ENCODE measurements at regions not wholly inside any gene's neighbourhood (a gene's known extent, or its start where the extent isn't known, plus 50 kb on each side); places are given as distances from the start of the nearest gene placed in this dataset.
A peak's percentile ranks its signal among the peaks of the same experiment; 100 is the strongest.

- ChIA-PET POLR2A (no interaction called here), CTCF (no interaction called here)
- TF ChIP-seq SP1 (IDR thresholded peaks at IDR 0.05) (no peak), L3MBTL2 (conservative IDR thresholded peaks at IDR 0.05) (no peak), HDGF (IDR thresholded peaks at IDR 0.05; ENCODE audit: borderline replicate concordance) (no peak), ZNF384 (IDR thresholded peaks at IDR 0.05) (no peak), TARDBP (IDR thresholded peaks at IDR 0.05) (no peak)
- DNase-seq (ENCODE audit: extremely low spot score) = no peak
These were observed 54.7 kb upstream of the DAPK1 start for GRCh38 chr9:87443006-87443405.

- TF ChIP-seq SP1 (IDR thresholded peaks at IDR 0.05) (no peak), FOXM1 (IDR thresholded peaks at IDR 0.05; ENCODE audit: borderline replicate concordance) (no peak), SUZ12 (IDR thresholded peaks at IDR 0.05) (no peak), HDGF (IDR thresholded peaks at IDR 0.05; ENCODE audit: borderline replicate concordance) (no peak)
- POLR2A ChIA-PET = no interaction called here
- CTCF ChIA-PET = no interaction called here
- DNase-seq (ENCODE audit: extremely low spot score) = no peak
These were observed 54.2 kb upstream of the DAPK1 start for GRCh38 chr9:87443461-87443860.

GRCh38 chr9:87445646-87446045, 52.0 kb upstream of the DAPK1 start:
- ChIA-PET POLR2A (interaction anchor here (0.8 kb wide), 1 partner anchor 74 kb away, joined by 3 read pairs; no protein-coding TSS in a partner anchor), CTCF (no interaction called here)
- TF ChIP-seq BHLHE40 (IDR thresholded peaks at IDR 0.05; ENCODE audit: borderline replicate concordance) (no peak), ELF4 (IDR thresholded peaks at IDR 0.05) (no peak), L3MBTL2 (conservative IDR thresholded peaks at IDR 0.05) (peak; percentile 56), FOXK2 (IDR thresholded peaks at IDR 0.05) (no peak), CTBP1 (IDR thresholded peaks at IDR 0.05; ENCODE audit: borderline replicate concordance) (no peak), FOXA1 (IDR thresholded peaks at IDR 0.05) (no peak), PKNOX1 (IDR thresholded peaks at IDR 0.05) (peak; percentile 68), HDGF (IDR thresholded peaks at IDR 0.05; ENCODE audit: borderline replicate concordance) (no peak), ARNT (IDR thresholded peaks at IDR 0.05) (no peak), TARDBP (IDR thresholded peaks at IDR 0.05) (no peak), FOXM1 (IDR thresholded peaks at IDR 0.05; ENCODE audit: borderline replicate concordance) (no peak), LEF1 (IDR thresholded peaks at IDR 0.05; ENCODE audit: borderline replicate concordance) (no peak), ZNF384 (IDR thresholded peaks at IDR 0.05) (no peak), NFRKB (IDR thresholded peaks at IDR 0.05) (no peak), SP1 (IDR thresholded peaks at IDR 0.05) (no peak), SUZ12 (IDR thresholded peaks at IDR 0.05) (no peak)
- peak; percentile 68 for DNase-seq (ENCODE audit: extremely low spot score)

- TF ChIP-seq TARDBP (IDR thresholded peaks at IDR 0.05) = no peak
- no peak for TF ChIP-seq ZNF384 (IDR thresholded peaks at IDR 0.05)
- TF ChIP-seq FOXM1 (IDR thresholded peaks at IDR 0.05; ENCODE audit: borderline replicate concordance) = no peak
- TF ChIP-seq L3MBTL2 (conservative IDR thresholded peaks at IDR 0.05) = no peak
- TF ChIP-seq BHLHE40 (IDR thresholded peaks at IDR 0.05; ENCODE audit: borderline replicate concordance) = no peak
- TF ChIP-seq ELF4 (IDR thresholded peaks at IDR 0.05) = no peak
- POLR2A ChIA-PET = interaction anchor here (0.8 kb wide), 1 partner anchor 75 kb away, joined by 3 read pairs; no protein-coding TSS in a partner anchor
- CTCF ChIA-PET = no interaction called here
- no peak for DNase-seq (ENCODE audit: extremely low spot score)
These were observed 51.1 kb upstream of the DAPK1 start for GRCh38 chr9:87446527-87446926.

- DNase-seq (ENCODE audit: extremely low spot score) = no peak
- CTCF ChIA-PET = no interaction called here
- POLR2A ChIA-PET = no interaction called here
- no peak for TF ChIP-seq ELF4 (IDR thresholded peaks at IDR 0.05)
- TF ChIP-seq PKNOX1 (IDR thresholded peaks at IDR 0.05) = no peak
- no peak for TF ChIP-seq BHLHE40 (IDR thresholded peaks at IDR 0.05; ENCODE audit: borderline replicate concordance)
- no peak for TF ChIP-seq SUZ12 (IDR thresholded peaks at IDR 0.05)
- no peak for TF ChIP-seq ZNF384 (IDR thresholded peaks at IDR 0.05)
- TF ChIP-seq CTBP1 (IDR thresholded peaks at IDR 0.05; ENCODE audit: borderline replicate concordance) = no peak
- no peak for TF ChIP-seq HDGF (IDR thresholded peaks at IDR 0.05; ENCODE audit: borderline replicate concordance)
- TF ChIP-seq NFRKB (IDR thresholded peaks at IDR 0.05) = no peak
- TF ChIP-seq FOXM1 (IDR thresholded peaks at IDR 0.05; ENCODE audit: borderline replicate concordance) = no peak
- no peak for TF ChIP-seq L3MBTL2 (conservative IDR thresholded peaks at IDR 0.05)
- TF ChIP-seq FOXA1 (IDR thresholded peaks at IDR 0.05) = no peak
These were observed 49.9 kb upstream of the DAPK1 start for GRCh38 chr9:87447547-87448432.
